Skeletal muscle satellite cell (primary cell): ENCODE measurements at regions not wholly inside any gene's neighbourhood (a gene's known extent, or its start where the extent isn't known, plus 50 kb on each side); places are given as distances from the start of the nearest gene placed in this dataset.

ENCODE experiments used
- H3K27me3 ChIP-seq: 2 replicates; pipeline ENCODE4 v1.7.0; 2013; ENCODE audit warnings: low read length; ENCODE audit not compliant: control insufficient read depth, insufficient read depth
- H3K36me3 ChIP-seq: 2 replicates; pipeline ENCODE4 v1.7.0; 2013; ENCODE audit warnings: mild to moderate bottlenecking, control low read depth, low read length; ENCODE audit not compliant: insufficient read depth
- H3K4me1 ChIP-seq: 2 replicates; pipeline ENCODE4 v1.7.0; 2013; ENCODE audit warnings: low read length; ENCODE audit not compliant: control insufficient read depth, insufficient read depth
- H3K4me2 ChIP-seq: 2 replicates; pipeline ENCODE4 v1.7.0; 2013; ENCODE audit warnings: mild to moderate bottlenecking, low read length
- H3K4me3 ChIP-seq: 2 replicates; pipeline ENCODE4 v1.7.0; 2013; ENCODE audit warnings: low read length
- H3K9ac ChIP-seq: 2 replicates; pipeline ENCODE4 v1.7.0; 2013; ENCODE audit warnings: mild to moderate bottlenecking, low read depth, low read length, moderate library complexity
- H3K9me3 ChIP-seq: replicated peaks from 2 replicates; pipeline ENCODE4 v1.7.0; 2013; ENCODE audit warnings: mild to moderate bottlenecking, control low read depth, low read length

- no peaks in the 10 kb centered on the region for H3K27me3 ChIP-seq
- H3K9me3 ChIP-seq, result peaks cover 6% of the 10 kb centered on the region
- H3K4me2 ChIP-seq, result no peak overlapping the region
- H3K4me1 ChIP-seq, result no peaks in the 10 kb centered on the region
- H3K4me3 ChIP-seq, result no peak overlapping the region
- no peak overlapping the region for H3K9ac ChIP-seq
- H3K36me3 ChIP-seq, result no peaks in the 10 kb centered on the region
Observed at GRCh38 chr2:129256642-129257041, 722.8 kb upstream of the RAB6C start.

- no peak overlapping the region for H3K4me3 ChIP-seq
- no peaks in the 10 kb centered on the region for H3K4me1 ChIP-seq
- H3K9ac ChIP-seq, result no peak overlapping the region
- no peak overlapping the region for H3K4me2 ChIP-seq
- no peaks in the 10 kb centered on the region for H3K36me3 ChIP-seq
- H3K9me3 ChIP-seq, result peaks cover 6% of the 10 kb centered on the region
- H3K27me3 ChIP-seq, result no peaks in the 10 kb centered on the region
Observed at GRCh38 chr2:129262934-129263333, 716.5 kb upstream of the RAB6C start.

GRCh38 chr2:129263939-129264338 lies 715.5 kb upstream of the RAB6C start:
- H3K4me1 ChIP-seq, result no peaks in the 10 kb centered on the region
- peaks cover 4% of the 10 kb centered on the region for H3K9me3 ChIP-seq
- H3K36me3 ChIP-seq, result no peaks in the 10 kb centered on the region
- H3K4me3 ChIP-seq, result no peak overlapping the region
- H3K27me3 ChIP-seq, result no peaks in the 10 kb centered on the region
- no peak overlapping the region for H3K4me2 ChIP-seq
- H3K9ac ChIP-seq, result no peak overlapping the region

GRCh38 chr2:129267559-129267958 lies 711.9 kb upstream of the RAB6C start:
- Histone ChIP-seq H3K27me3 (no peaks in the 10 kb centered on the region), H3K9ac (no peak overlapping the region), H3K4me3 (no peak overlapping the region), H3K36me3 (no peaks in the 10 kb centered on the region), H3K9me3 (peaks cover 4% of the 10 kb centered on the region), H3K4me1 (no peaks in the 10 kb centered on the region), H3K4me2 (no peak overlapping the region)

- no peak overlapping the region for H3K4me2 ChIP-seq
- no peaks in the 10 kb centered on the region for H3K27me3 ChIP-seq
- no peaks in the 10 kb centered on the region for H3K36me3 ChIP-seq
- H3K9me3 ChIP-seq, result peaks cover 13% of the 10 kb centered on the region
- H3K9ac ChIP-seq, result no peak overlapping the region
- H3K4me3 ChIP-seq, result no peak overlapping the region
- no peaks in the 10 kb centered on the region for H3K4me1 ChIP-seq
Observed at GRCh38 chr2:129273266-129274037, 706.0 kb upstream of the RAB6C start.

GRCh38 chr2:129274038-129274415 lies 705.4 kb upstream of the RAB6C start:
- Histone ChIP-seq H3K4me1 (no peaks in the 10 kb centered on the region), H3K4me3 (no peak overlapping the region), H3K4me2 (no peak overlapping the region), H3K9me3 (peaks cover 13% of the 10 kb centered on the region), H3K9ac (no peak overlapping the region), H3K27me3 (no peaks in the 10 kb centered on the region), H3K36me3 (no peaks in the 10 kb centered on the region)

GRCh38 chr2:129274918-129275317 lies 704.5 kb upstream of the RAB6C start:
- Histone ChIP-seq H3K4me3 (no peak overlapping the region), H3K27me3 (no peaks in the 10 kb centered on the region), H3K9me3 (peaks cover 13% of the 10 kb centered on the region), H3K4me1 (no peaks in the 10 kb centered on the region), H3K4me2 (no peak overlapping the region), H3K36me3 (no peaks in the 10 kb centered on the region), H3K9ac (no peak overlapping the region)

GRCh38 chr2:129275706-129276105 lies 703.8 kb upstream of the RAB6C start:
- Histone ChIP-seq H3K4me2 (no peak overlapping the region), H3K4me1 (no peaks in the 10 kb centered on the region), H3K36me3 (no peaks in the 10 kb centered on the region), H3K4me3 (no peak overlapping the region), H3K27me3 (no peaks in the 10 kb centered on the region), H3K9ac (no peak overlapping the region), H3K9me3 (peaks cover 13% of the 10 kb centered on the region)

- H3K9ac ChIP-seq, result no peak overlapping the region
- no peaks in the 10 kb centered on the region for H3K36me3 ChIP-seq
- no peak overlapping the region for H3K4me2 ChIP-seq
- H3K4me1 ChIP-seq, result no peaks in the 10 kb centered on the region
- H3K9me3 ChIP-seq, result peaks cover 13% of the 10 kb centered on the region
- no peaks in the 10 kb centered on the region for H3K27me3 ChIP-seq
- no peak overlapping the region for H3K4me3 ChIP-seq
Observed at GRCh38 chr2:129276978-129277584, 702.4 kb upstream of the RAB6C start.

GRCh38 chr2:129277585-129277981 lies 701.9 kb upstream of the RAB6C start:
- no peaks in the 10 kb centered on the region for H3K36me3 ChIP-seq
- H3K9me3 ChIP-seq, result peaks cover 13% of the 10 kb centered on the region
- H3K4me3 ChIP-seq, result no peak overlapping the region
- no peaks in the 10 kb centered on the region for H3K27me3 ChIP-seq
- no peaks in the 10 kb centered on the region for H3K4me1 ChIP-seq
- no peak overlapping the region for H3K4me2 ChIP-seq
- H3K9ac ChIP-seq, result no peak overlapping the region

- no peaks in the 10 kb centered on the region for H3K27me3 ChIP-seq
- H3K4me1 ChIP-seq, result no peaks in the 10 kb centered on the region
Observed at GRCh38 chr2:129281791-129282530, 697.5 kb upstream of the RAB6C start.

More at GRCh38 chr2:129281791-129282530, 697.5 kb upstream of the RAB6C start:
- H3K36me3 ChIP-seq, result no peaks in the 10 kb centered on the region
- H3K9me3 ChIP-seq, result peaks cover 3% of the 10 kb centered on the region
- no peak overlapping the region for H3K9ac ChIP-seq
- H3K4me2 ChIP-seq, result no peak overlapping the region
- no peak overlapping the region for H3K4me3 ChIP-seq
